Lower lobe of right lung (tissue), 2 donors: ENCODE measurements at regions not wholly inside any gene's neighbourhood (a gene's known extent, or its start where the extent isn't known, plus 50 kb on each side); places are given as distances from the start of the nearest gene placed in this dataset.
A peak's percentile ranks its signal among the peaks of the same experiment; 100 is the strongest.

Experiments
- ATAC-seq, 2 donors: fragments of 200-7000 bp; cut with Tn5 transposase; one replicate each; pipeline ENCODE4 v1.9.1; 2020 to 2022; ENCODE audit warnings: mild to moderate bottlenecking in 2 of 2, moderate library complexity in 2 of 2
- DNase-seq: peaks from one replicate; pipeline ENCODE4 v3.0.0-alpha.2; 2020
- H3K27ac ChIP-seq: fragments of 200-600 bp; one replicate; pipeline ENCODE4 v1.8.0; 2022
- H3K27me3 ChIP-seq: fragments of 200-600 bp; one replicate; pipeline ENCODE4 v1.8.0; 2022; ENCODE audit warnings: low read depth
- H3K36me3 ChIP-seq: fragments of 200-600 bp; one replicate; pipeline ENCODE4 v1.8.0; 2022; ENCODE audit warnings: mild to moderate bottlenecking
- H3K4me1 ChIP-seq: fragments of 200-600 bp; one replicate; pipeline ENCODE4 v1.8.0; 2022
- H3K4me3 ChIP-seq: fragments of 200-600 bp; one replicate; pipeline ENCODE4 v1.8.0; 2022; ENCODE audit warnings: mild to moderate bottlenecking
- H3K9me3 ChIP-seq: fragments of 200-600 bp; one replicate; pipeline ENCODE4 v1.8.0; 2022
- CTCF ChIP-seq: fragments of 200-600 bp; IDR thresholded peaks from one replicate; pipeline ENCODE4 v1.8.0; 2022; ENCODE audit warnings: antibody characterized with exemption, mild to moderate bottlenecking
- intact Hi-C: fragments of 100-400 bp; cut with DNase I; formaldehyde crosslinking; loops from one replicate; pipeline ENCODE4 v1.11.0; 2022
- donor health status: DM: no; HTN: yes; CAD: no; lungs with severe emphysema.

- Histone ChIP-seq H3K4me3 (no peak overlapping the region), H3K36me3 (no peaks in the 10 kb centered on the region), H3K4me1 (no peaks in the 10 kb centered on the region), H3K27ac (no peak overlapping the region), H3K9me3 (no peaks in the 10 kb centered on the region), H3K27me3 (no peaks in the 10 kb centered on the region)
- peak; percentile 43 for DNase-seq
- TF ChIP-seq CTCF = no peak
- ATAC-seq = peak in 1 of 2 donors; percentile 14
- intact Hi-C loops = no loop called here
These were observed 234.4 kb downstream of the NDUFA10 start for GRCh38 chr2:239790721-239791120.

GRCh38 chr2:239790313-239790712, 234.8 kb downstream of the NDUFA10 start:
- intact Hi-C loops = no loop called here
- H3K27ac ChIP-seq = no peak overlapping the region
- ATAC-seq (no peak), DNase-seq (peak; percentile 33)
- no peak for TF ChIP-seq CTCF
- no peak overlapping the region for H3K4me3 ChIP-seq
- no peaks in the 10 kb centered on the region for H3K4me1 ChIP-seq
- no peaks in the 10 kb centered on the region for H3K27me3 ChIP-seq
- H3K36me3 ChIP-seq = no peaks in the 10 kb centered on the region
- no peaks in the 10 kb centered on the region for H3K9me3 ChIP-seq

GRCh38 chr2:239789711-239790110, 235.4 kb downstream of the NDUFA10 start:
- Histone ChIP-seq H3K4me3 (no peak overlapping the region), H3K27me3 (no peaks in the 10 kb centered on the region), H3K9me3 (no peaks in the 10 kb centered on the region), H3K4me1 (no peaks in the 10 kb centered on the region), H3K27ac (no peak overlapping the region), H3K36me3 (no peaks in the 10 kb centered on the region)
- intact Hi-C loops = no loop called here
- TF ChIP-seq CTCF = no peak
- ATAC-seq = no peak
- no peak for DNase-seq

GRCh38 chr2:239788576-239789098, 236.5 kb downstream of the NDUFA10 start:
- Histone ChIP-seq H3K4me1 (no peaks in the 10 kb centered on the region), H3K36me3 (no peaks in the 10 kb centered on the region), H3K27me3 (no peaks in the 10 kb centered on the region), H3K4me3 (no peak overlapping the region), H3K27ac (no peak overlapping the region), H3K9me3 (no peaks in the 10 kb centered on the region)
- intact Hi-C loops = no loop called here
- DNase-seq = no peak
- ATAC-seq = no peak
- no peak for TF ChIP-seq CTCF

- DNase-seq (no peak), ATAC-seq (no peak)
- Histone ChIP-seq H3K4me3 (no peak overlapping the region), H3K9me3 (no peaks in the 10 kb centered on the region), H3K27ac (no peak overlapping the region), H3K36me3 (no peaks in the 10 kb centered on the region), H3K27me3 (no peaks in the 10 kb centered on the region), H3K4me1 (no peaks in the 10 kb centered on the region)
- intact Hi-C loops = no loop called here
- no peak for TF ChIP-seq CTCF
These were observed 237.5 kb downstream of the NDUFA10 start for GRCh38 chr2:239787538-239788050.
